ENCODE measurements at regions not wholly inside any gene's neighbourhood (a gene's known extent, or its start where the extent isn't known, plus 50 kb on each side); places are given as distances from the start of the nearest gene placed in this dataset.

- TF ChIP-seq, protein P1, sequence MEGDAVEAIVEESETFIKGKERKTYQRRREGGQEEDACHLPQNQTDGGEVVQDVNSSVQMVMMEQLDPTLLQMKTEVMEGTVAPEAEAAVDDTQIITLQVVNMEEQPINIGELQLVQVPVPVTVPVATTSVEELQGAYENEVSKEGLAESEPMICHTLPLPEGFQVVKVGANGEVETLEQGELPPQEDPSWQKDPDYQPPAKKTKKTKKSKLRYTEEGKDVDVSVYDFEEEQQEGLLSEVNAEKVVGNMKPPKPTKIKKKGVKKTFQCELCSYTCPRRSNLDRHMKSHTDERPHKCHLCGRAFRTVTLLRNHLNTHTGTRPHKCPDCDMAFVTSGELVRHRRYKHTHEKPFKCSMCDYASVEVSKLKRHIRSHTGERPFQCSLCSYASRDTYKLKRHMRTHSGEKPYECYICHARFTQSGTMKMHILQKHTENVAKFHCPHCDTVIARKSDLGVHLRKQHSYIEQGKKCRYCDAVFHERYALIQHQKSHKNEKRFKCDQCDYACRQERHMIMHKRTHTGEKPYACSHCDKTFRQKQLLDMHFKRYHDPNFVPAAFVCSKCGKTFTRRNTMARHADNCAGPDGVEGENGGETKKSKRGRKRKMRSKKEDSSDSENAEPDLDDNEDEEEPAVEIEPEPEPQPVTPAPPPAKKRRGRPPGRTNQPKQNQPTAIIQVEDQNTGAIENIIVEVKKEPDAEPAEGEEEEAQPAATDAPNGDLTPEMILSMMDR (IDR thresholded peaks at IDR 0.05; ENCODE audit: low read depth, low read length), result no peak
- no peak for TF ChIP-seq POLR2A (IDR thresholded peaks at IDR 0.05; ENCODE audit: extremely low read depth, insufficient read length)
- TF ChIP-seq, protein P2, sequence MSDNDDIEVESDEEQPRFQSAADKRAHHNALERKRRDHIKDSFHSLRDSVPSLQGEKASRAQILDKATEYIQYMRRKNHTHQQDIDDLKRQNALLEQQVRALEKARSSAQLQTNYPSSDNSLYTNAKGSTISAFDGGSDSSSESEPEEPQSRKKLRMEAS (IDR thresholded peaks at IDR 0.05; ENCODE audit: low read depth, low read length), result no peak
These were observed 142.0 kb upstream of the MALRD1 start for GRCh38 chr10:18906636-18907035.

All from NB4 (cell line).